GM10248 (cell line): ENCODE measurements at regions not wholly inside any gene's neighbourhood (a gene's known extent, or its start where the extent isn't known, plus 50 kb on each side); places are given as distances from the start of the nearest gene placed in this dataset.

Experiments
- CTCF ChIA-PET: fragments of 300-600 bp; sonication (Branson Sonifier 250); formaldehyde crosslinking; extraction: SDS; loops from one replicate; lab custom pipeline; 2021; ENCODE audit warnings: antibody characterized with exemption; lab: Yijun Ruan, JAX
- POLR2A ChIA-PET: fragments of 350-650 bp; sonication (Branson Sonifier 250); formaldehyde crosslinking; extraction: SDS; loops from one replicate; lab custom pipeline; 2020; ENCODE audit warnings: antibody characterized with exemption; lab: Yijun Ruan, JAX
- DNase-seq: peaks from one replicate; pipeline ENCODE4 v3.0.0; 2012; ENCODE audit errors: extremely low spot score
- CTCF ChIP-seq: IDR thresholded peaks from 2 replicates; pipeline ENCODE4 v1.5.1; 2012; ENCODE audit warnings: mild to moderate bottlenecking, low read depth; ENCODE audit errors: extremely low read depth, missing control alignments, control extremely low read depth

GRCh38 chr3:127037021-127037400 is 54.1 kb downstream of the PLXNA1 start:
- no peak for DNase-seq
- TF ChIP-seq CTCF: no peak
- ChIA-PET POLR2A (no interaction called here), CTCF (interaction anchor here (1.0 to 1.4 kb wide), 2 partner anchors 12 to 13 kb away, joined by 3 read pairs; no protein-coding TSS in a partner anchor)

DNA sequence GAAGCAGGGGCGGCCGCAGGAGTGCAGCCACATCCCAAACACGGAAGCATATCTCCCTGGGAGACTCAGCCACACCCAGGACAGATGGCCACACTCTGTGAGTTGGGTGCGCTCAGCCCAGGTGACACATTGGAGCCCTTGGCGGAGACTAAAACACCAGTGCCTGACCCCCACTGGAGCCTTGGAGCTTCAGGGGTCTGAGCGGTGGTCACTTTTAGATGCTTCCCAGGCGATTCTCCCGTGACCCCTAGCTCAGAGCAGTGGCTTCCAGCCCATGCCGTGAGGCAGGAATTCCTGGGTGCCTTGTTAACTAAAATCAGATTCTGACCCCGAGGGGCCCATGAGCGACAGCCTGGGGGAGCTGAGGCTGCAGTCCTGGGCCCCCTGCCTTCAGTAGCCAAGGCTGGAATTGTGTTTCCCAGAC is 54.5 kb downstream of the PLXNA1 start:
- POLR2A ChIA-PET: no interaction called here
- CTCF ChIA-PET: interaction anchor here (1.0 to 1.4 kb wide), 2 partner anchors 12 to 14 kb away, joined by 3 read pairs; no protein-coding TSS in a partner anchor
- no peak for TF ChIP-seq CTCF
- DNase-seq: no peak

GRCh38 chr3:127037971-127038446 is 55.1 kb downstream of the PLXNA1 start:
- TF ChIP-seq CTCF: no peak
- POLR2A ChIA-PET: no interaction called here
- CTCF ChIA-PET: interaction anchor here (1.0 kb wide), 1 partner anchor 17 kb away, joined by 3 read pairs; no protein-coding TSS in a partner anchor
- DNase-seq: no peak

DNA sequence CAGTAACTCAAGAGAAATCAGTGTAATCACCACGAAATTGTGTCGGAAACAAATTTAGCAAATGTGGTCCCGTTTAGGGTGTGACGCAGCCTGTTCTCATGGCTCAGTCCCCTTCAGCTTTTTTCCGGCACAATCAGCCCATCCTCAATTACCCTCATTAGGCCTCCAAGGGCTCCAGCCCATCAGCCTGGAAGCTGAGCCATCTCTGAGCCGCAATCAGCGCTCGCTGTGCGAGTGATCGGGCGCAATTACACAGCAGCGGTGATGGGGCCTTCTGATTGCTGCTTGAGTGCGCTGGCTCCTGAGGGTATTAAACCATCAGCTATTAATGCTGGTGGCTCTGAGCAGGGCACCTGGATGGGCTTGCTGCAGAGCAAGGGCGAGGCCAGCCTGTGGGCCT is 55.6 kb downstream of the PLXNA1 start:
- POLR2A ChIA-PET: no interaction called here
- no peak for DNase-seq
- CTCF ChIA-PET: interaction anchor here (1.0 kb wide), 1 partner anchor 16 kb away, joined by 3 read pairs; no protein-coding TSS in a partner anchor
- TF ChIP-seq CTCF: no peak

DNA sequence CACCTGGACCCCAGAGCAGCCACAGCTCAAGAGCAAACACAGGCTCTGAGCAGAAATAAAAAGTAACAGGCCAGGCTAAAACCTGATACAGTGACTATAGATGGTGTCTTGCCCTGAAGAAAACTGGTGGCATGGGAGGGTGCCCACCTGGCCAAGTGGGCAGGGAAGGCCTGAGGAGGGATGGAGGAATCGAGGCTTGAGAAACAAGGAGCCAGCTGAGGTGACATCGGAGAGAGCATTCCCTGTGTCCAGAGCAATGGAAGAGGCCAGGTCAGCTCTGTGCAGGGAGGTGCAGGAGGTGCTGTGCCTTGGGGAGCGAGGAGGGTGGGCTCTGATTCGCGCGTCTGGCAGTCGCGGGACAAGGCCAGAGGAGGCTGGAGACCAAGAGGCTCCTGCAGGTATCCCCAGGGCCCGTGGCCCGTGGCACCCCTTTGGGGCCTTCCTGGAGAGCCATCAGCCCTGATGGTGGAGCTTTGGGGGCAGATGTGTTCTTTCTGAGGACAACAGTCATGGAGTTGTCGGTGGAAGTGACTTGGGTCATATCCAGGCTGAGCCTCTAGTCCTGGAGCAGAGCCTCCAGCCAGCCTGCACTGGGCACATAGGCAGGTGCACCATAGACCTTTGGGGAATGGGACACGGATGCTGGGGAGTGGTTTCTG is 56.1 kb downstream of the PLXNA1 start:
- DNase-seq: no peak
- ChIA-PET POLR2A (no interaction called here), CTCF (interaction anchor here (1.0 kb wide), 1 partner anchor 16 kb away, joined by 3 read pairs; no protein-coding TSS in a partner anchor)
- no peak for TF ChIP-seq CTCF

DNA sequence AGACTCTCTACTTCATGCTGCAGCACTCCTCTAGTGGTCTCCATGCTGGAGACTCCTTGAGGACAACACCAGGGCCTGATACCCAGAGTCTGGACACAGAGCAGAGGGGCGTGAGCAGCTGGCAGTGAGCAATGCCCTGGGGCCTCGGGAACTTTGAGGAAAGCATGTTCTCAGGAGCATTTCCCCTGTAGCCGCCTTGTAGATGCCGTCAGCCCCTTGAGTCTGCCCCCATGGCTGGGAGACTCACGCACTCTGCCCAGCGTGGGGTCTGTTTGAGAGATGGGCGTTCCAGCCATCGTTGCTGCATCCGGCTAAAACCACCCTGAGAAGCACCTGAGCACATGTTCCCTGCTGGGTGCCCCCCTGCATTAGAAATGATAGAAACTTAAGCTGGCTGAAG is 56.8 kb downstream of the PLXNA1 start:
- no peak for DNase-seq
- POLR2A ChIA-PET: no interaction called here
- no peak for TF ChIP-seq CTCF
- CTCF ChIA-PET: no interaction called here
